RWPE2 (cell line): ENCODE measurements at regions not wholly inside any gene's neighbourhood (a gene's known extent, or its start where the extent isn't known, plus 50 kb on each side); places are given as distances from the start of the nearest gene placed in this dataset.

Source experiments
- ATAC-seq: fragments of 200-7000 bp; cut with Tn5 transposase; 3 replicates; pipeline ENCODE4 v1.9.1; 2021; ENCODE audit warnings: low read depth
- DNase-seq: peaks from one replicate; pipeline ENCODE4 v3.0.0-alpha.2; 2020; ENCODE audit warnings: low spot score
- H3K27ac ChIP-seq: fragments of 450-650 bp; 2 replicates; pipeline ENCODE4 v1.5.1; 2017; ENCODE audit warnings: mild to moderate bottlenecking; ENCODE audit not compliant: poor library complexity, severe bottlenecking
- H3K27me3 ChIP-seq: fragments of 250-450 bp; sonication (Bioruptor Pico); 2 replicates; pipeline ENCODE4 v1.5.1; 2021; ENCODE audit warnings: mild to moderate bottlenecking, moderate library complexity; ENCODE audit not compliant: insufficient read depth, poor library complexity, severe bottlenecking
- H3K36me3 ChIP-seq: fragments of 250-450 bp; sonication (Bioruptor Pico); 2 replicates; pipeline ENCODE4 v1.5.1; 2020; ENCODE audit warnings: low read depth, mild to moderate bottlenecking, moderate library complexity
- H3K4me1 ChIP-seq: fragments of 250-450 bp; sonication (Bioruptor Pico); 2 replicates; pipeline ENCODE4 v1.5.1; 2021; ENCODE audit warnings: mild to moderate bottlenecking, moderate library complexity; ENCODE audit not compliant: insufficient read depth, poor library complexity, severe bottlenecking
- H3K4me3 ChIP-seq: fragments of 250-450 bp; sonication (Bioruptor Pico); 2 replicates; pipeline ENCODE4 v1.5.1; 2021; ENCODE audit warnings: mild to moderate bottlenecking, moderate library complexity; ENCODE audit not compliant: severe bottlenecking
- H3K9me3 ChIP-seq: fragments of 250-450 bp; sonication (Bioruptor Pico); 2 replicates; pipeline ENCODE4 v1.5.1; 2021; ENCODE audit warnings: mild to moderate bottlenecking, moderate library complexity; ENCODE audit not compliant: severe bottlenecking
- TF ChIP-seq, protein P1 (sequence below): fragments of 450-650 bp; IDR thresholded peaks from one replicate; pipeline ENCODE4 v1.5.1; 2017; ENCODE audit warnings: mild to moderate bottlenecking, moderate library complexity; ENCODE audit not compliant: poor library complexity, severe bottlenecking

DNA sequence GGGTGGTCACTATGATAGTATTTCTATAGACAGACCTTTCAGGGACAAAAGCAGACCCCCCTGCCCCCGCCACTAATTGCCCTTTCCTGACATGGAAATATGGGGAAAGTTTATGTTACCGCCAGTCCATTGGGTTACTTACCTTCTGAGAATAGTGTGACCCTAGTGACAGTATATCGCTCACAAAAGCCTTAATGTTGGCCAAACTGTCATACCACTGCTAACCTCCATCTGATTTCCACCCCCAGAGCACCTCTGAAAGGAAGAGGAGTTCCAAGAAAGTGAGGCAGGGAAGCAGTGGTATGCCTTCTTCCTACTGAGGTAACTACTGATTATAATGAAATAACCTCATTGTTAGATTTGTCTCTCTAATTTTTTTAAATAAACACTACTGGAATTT lies 67.5 kb upstream of the CCDC91 start:
- ATAC-seq (no peak), DNase-seq (no peak)
- no peaks in the 10 kb centered on the region for H3K36me3 ChIP-seq
- H3K9me3 ChIP-seq, result no peaks in the 10 kb centered on the region
- TF ChIP-seq, protein P1, sequence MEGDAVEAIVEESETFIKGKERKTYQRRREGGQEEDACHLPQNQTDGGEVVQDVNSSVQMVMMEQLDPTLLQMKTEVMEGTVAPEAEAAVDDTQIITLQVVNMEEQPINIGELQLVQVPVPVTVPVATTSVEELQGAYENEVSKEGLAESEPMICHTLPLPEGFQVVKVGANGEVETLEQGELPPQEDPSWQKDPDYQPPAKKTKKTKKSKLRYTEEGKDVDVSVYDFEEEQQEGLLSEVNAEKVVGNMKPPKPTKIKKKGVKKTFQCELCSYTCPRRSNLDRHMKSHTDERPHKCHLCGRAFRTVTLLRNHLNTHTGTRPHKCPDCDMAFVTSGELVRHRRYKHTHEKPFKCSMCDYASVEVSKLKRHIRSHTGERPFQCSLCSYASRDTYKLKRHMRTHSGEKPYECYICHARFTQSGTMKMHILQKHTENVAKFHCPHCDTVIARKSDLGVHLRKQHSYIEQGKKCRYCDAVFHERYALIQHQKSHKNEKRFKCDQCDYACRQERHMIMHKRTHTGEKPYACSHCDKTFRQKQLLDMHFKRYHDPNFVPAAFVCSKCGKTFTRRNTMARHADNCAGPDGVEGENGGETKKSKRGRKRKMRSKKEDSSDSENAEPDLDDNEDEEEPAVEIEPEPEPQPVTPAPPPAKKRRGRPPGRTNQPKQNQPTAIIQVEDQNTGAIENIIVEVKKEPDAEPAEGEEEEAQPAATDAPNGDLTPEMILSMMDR, result no peak
- peaks cover 21% of the 10 kb centered on the region for H3K4me1 ChIP-seq
- H3K4me3 ChIP-seq, result no peak overlapping the region
- peak overlapping the region; percentile 28 for H3K27ac ChIP-seq
- no peaks in the 10 kb centered on the region for H3K27me3 ChIP-seq

DNA sequence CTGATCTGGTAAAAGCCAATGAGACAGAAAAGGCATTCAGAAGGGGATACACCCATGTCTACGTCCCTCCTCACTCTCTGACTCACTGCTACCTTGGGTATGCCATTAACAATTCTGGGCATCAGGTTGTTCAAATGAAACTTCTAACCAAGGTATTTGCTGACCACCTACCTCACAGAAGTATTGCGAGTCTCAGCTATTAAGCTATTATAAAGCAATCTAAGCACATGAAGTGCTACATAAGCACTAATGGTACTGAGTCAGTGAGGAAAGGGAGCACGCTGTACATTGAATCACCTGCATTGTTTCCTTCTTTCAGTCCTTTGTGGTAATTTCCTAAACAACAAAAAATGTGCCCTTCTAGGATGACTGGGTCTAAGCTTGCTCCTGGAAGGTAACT lies 62.8 kb upstream of the CCDC91 start:
- H3K4me1 ChIP-seq, result peaks cover 49% of the 10 kb centered on the region
- ATAC-seq (peak; percentile 55), DNase-seq (no peak)
- no peaks in the 10 kb centered on the region for H3K9me3 ChIP-seq
- TF ChIP-seq, protein P1, result no peak
- H3K27ac ChIP-seq, result peak overlapping the region; percentile 96
- H3K4me3 ChIP-seq, result no peak overlapping the region
- no peaks in the 10 kb centered on the region for H3K36me3 ChIP-seq
- H3K27me3 ChIP-seq, result no peaks in the 10 kb centered on the region

DNA sequence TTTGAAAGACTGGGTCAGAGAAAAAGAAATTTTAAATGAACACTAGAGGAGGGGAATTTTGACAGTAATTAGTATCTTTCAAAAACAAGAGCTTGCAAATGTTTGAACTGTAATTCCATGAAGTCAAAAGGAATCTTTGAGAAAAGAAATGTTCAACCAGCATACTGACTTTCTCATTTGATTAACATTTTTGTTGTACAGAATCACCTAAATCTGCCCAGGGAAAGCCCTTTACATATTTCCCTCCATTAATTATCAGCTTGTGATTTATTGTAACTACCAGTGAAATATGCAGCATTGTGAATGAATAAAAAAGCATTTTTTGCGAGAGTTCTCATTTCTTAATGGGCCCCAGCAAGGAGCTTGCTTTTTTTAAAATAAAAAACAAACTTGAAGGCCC lies 61.2 kb upstream of the CCDC91 start:
- ATAC-seq, result no peak
- Histone ChIP-seq H3K4me1 (peaks cover 49% of the 10 kb centered on the region), H3K36me3 (no peaks in the 10 kb centered on the region), H3K9me3 (no peaks in the 10 kb centered on the region), H3K27ac (peak overlapping the region; percentile 96), H3K4me3 (no peak overlapping the region), H3K27me3 (no peaks in the 10 kb centered on the region)
- no peak for DNase-seq
- TF ChIP-seq, protein P1, result no peak

DNA sequence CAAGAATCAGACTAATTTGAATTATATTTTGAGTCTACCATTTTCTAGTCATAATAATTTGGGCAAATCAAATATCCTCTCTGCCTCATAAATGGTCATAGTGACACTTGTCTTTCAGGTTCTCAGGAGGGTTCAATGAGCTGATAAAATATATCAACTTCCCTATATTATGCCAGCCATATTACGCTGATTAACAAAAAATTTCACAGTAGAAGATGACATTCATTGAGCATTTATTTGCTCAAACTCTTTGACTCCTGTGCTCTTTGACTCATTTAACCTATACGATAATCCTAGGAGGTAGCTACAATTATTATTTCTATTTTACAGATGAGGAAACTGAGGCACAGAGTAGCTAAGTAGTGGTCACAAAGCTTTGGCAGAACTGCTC lies 60.0 kb upstream of the CCDC91 start:
- TF ChIP-seq, protein P1, result no peak
- Histone ChIP-seq H3K36me3 (no peaks in the 10 kb centered on the region), H3K27ac (peak overlapping the region; percentile 96), H3K4me1 (peaks cover 41% of the 10 kb centered on the region), H3K4me3 (no peak overlapping the region), H3K9me3 (no peaks in the 10 kb centered on the region), H3K27me3 (no peaks in the 10 kb centered on the region)
- DNase-seq, result no peak
- ATAC-seq, result no peak

DNA sequence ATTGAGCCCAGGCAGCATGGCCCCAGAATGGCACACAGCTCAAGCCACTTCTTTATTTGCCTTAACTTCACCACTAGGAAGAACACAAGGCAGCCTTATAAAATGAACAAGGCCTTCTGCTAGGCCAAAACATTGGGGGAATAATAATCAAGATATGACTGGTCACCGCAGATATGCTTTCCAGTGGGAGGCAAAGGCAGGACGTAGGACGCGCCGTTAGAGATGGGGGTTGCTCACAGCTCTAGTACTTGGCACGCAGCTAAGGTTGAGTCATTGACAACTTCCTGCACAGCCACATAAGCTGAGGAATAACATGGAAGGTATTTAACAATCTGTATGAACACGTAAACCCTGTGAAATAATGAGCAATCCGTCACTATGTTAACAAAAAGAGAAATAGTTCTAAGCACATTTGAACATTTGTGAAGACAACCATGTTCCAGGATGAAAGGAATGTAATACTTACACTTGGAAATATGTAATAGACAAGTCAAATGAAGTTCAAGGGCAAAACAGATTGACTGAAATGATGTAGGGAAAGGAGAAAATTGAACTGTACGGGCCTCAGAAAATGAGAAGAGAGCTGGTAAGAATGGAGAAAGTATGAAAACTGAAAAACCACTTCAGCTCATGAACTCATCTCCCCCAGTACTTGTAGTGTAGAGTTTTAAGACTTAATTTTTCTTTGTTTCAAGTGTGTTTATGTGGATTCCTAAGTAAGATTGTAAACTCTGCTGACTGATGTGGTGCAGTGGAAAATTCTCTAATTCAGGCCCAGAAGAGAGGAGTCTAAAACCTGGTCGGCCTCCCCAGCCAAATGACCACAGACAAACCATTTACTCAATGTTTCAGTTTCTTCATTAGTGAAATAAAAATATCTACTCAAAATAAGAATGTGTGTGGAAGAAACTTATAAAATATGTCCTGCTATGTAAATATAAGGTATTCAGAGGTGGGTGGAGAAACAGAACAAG lies 59.3 kb upstream of the CCDC91 start:
- Histone ChIP-seq H3K4me1 (peaks cover 41% of the 10 kb centered on the region), H3K27me3 (no peaks in the 10 kb centered on the region), H3K4me3 (no peak overlapping the region), H3K36me3 (no peaks in the 10 kb centered on the region), H3K9me3 (no peaks in the 10 kb centered on the region), H3K27ac (peak overlapping the region; percentile 96)
- DNase-seq, result peak; percentile 80
- TF ChIP-seq, protein P1, result no peak
- peak; percentile 95 for ATAC-seq
